Activated gamma-delta T cell (primary cell): ENCODE measurements at regions not wholly inside any gene's neighbourhood (a gene's known extent, or its start where the extent isn't known, plus 50 kb on each side); places are given as distances from the start of the nearest gene placed in this dataset.

Experiments used
- DNase-seq: peaks from one replicate; lab custom pipeline; 2025; lab: John Stamatoyannopoulos, UW

GRCh38 chr4:57243076-57243475, 132.9 kb upstream of the IGFBP7 start:
- no peak for DNase-seq

- no peak for DNase-seq
These were observed 124.1 kb upstream of the IGFBP7 start for GRCh38 chr4:57234252-57234775.

GRCh38 chr4:57233386-57233785, 123.2 kb upstream of the IGFBP7 start:
- DNase-seq, result no peak

- DNase-seq, result no peak
These were observed 121.6 kb upstream of the IGFBP7 start for GRCh38 chr4:57231781-57232180.

GRCh38 chr4:57220734-57221133, 110.5 kb upstream of the IGFBP7 start:
- DNase-seq, result no peak

- DNase-seq, result no peak
These were observed 110.0 kb upstream of the IGFBP7 start for GRCh38 chr4:57220172-57220571.

- DNase-seq, result no peak
These were observed 109.2 kb upstream of the IGFBP7 start for GRCh38 chr4:57219431-57219830.

- no peak for DNase-seq
These were observed 104.6 kb upstream of the IGFBP7 start for GRCh38 chr4:57214654-57215411.

GRCh38 chr4:57211131-57211530, 100.9 kb upstream of the IGFBP7 start:
- no peak for DNase-seq

- DNase-seq, result no peak
These were observed 96.0 kb upstream of the IGFBP7 start for GRCh38 chr4:57206172-57206571.

- DNase-seq, result no peak
These were observed 95.4 kb upstream of the IGFBP7 start for GRCh38 chr4:57205580-57205979.

GRCh38 chr4:57200799-57201327, 90.7 kb upstream of the IGFBP7 start:
- no peak for DNase-seq

GRCh38 chr4:57199267-57199666, 89.1 kb upstream of the IGFBP7 start:
- no peak for DNase-seq

- no peak for DNase-seq
These were observed 85.4 kb upstream of the IGFBP7 start for GRCh38 chr4:57195622-57196021.

- no peak for DNase-seq
These were observed 84.0 kb upstream of the IGFBP7 start for GRCh38 chr4:57194068-57194611.

- no peak for DNase-seq
These were observed 83.1 kb upstream of the IGFBP7 start for GRCh38 chr4:57193209-57193810.

- DNase-seq, result no peak
These were observed 81.4 kb upstream of the IGFBP7 start for GRCh38 chr4:57191523-57192034.

- no peak for DNase-seq
These were observed 80.7 kb upstream of the IGFBP7 start for GRCh38 chr4:57190601-57191481.

GRCh38 chr4:57187246-57187645, 77.1 kb upstream of the IGFBP7 start:
- no peak for DNase-seq

- no peak for DNase-seq
These were observed 74.3 kb upstream of the IGFBP7 start for GRCh38 chr4:57184378-57185029.
